ENCODE measurements at regions not wholly inside any gene's neighbourhood (a gene's known extent, or its start where the extent isn't known, plus 50 kb on each side); places are given as distances from the start of the nearest gene placed in this dataset.

DNA sequence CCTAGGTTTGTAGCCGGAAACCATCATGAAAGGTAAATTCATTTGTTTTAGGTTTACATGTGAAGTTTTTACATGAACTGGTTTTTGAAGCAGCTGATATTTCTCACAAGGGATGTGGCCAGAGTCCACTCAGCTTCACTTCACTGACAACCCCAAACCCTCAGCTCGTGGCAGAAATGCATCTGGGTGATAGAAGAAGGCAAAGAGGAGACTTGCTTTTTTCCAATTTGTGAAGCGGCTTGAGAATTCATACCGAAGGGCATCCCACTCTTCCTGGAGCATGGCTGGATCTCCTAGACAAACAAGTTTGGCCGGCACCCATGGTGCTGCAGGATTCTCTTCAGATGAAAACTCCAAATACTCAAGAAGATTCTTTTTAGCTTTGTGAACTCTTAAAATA lies 392.8 kb upstream of the CNR1 start:
- Histone ChIP-seq H3K4me1 (ENCODE audit: insufficient read depth, low read length) (no peaks in the 10 kb centered on the region), H3K36me3 (ENCODE audit: insufficient read depth, low read length) (no peaks in the 10 kb centered on the region), H3K9ac (ENCODE audit: low read depth, low read length) (no peak overlapping the region), H3K9me3 (ENCODE audit: control insufficient read depth, insufficient read depth, low read length) (no peaks in the 10 kb centered on the region)

DNA sequence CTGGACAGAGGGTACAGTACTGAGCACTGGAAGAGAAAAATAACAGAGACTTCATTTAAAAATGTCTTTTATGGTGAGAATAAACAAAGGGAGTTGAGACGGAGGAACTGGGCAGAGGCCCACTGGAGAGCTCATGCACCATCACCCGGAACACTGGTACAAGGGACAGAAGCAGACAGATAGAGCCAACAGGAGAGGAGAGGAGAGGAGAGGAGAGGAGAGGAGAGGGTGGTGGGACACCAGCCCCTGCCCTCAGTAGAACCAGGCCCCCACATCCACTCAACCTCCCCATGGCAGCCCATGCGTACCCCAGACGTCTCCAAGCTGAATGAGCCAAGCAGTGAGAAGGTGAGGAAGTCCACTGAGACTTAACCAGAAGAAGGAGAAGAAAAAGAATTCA lies 390.5 kb upstream of the CNR1 start:
- Histone ChIP-seq H3K36me3 (ENCODE audit: insufficient read depth, low read length) (no peaks in the 10 kb centered on the region), H3K4me1 (ENCODE audit: insufficient read depth, low read length) (no peaks in the 10 kb centered on the region), H3K9me3 (ENCODE audit: control insufficient read depth, insufficient read depth, low read length) (no peaks in the 10 kb centered on the region), H3K9ac (ENCODE audit: low read depth, low read length) (no peak overlapping the region)

DNA sequence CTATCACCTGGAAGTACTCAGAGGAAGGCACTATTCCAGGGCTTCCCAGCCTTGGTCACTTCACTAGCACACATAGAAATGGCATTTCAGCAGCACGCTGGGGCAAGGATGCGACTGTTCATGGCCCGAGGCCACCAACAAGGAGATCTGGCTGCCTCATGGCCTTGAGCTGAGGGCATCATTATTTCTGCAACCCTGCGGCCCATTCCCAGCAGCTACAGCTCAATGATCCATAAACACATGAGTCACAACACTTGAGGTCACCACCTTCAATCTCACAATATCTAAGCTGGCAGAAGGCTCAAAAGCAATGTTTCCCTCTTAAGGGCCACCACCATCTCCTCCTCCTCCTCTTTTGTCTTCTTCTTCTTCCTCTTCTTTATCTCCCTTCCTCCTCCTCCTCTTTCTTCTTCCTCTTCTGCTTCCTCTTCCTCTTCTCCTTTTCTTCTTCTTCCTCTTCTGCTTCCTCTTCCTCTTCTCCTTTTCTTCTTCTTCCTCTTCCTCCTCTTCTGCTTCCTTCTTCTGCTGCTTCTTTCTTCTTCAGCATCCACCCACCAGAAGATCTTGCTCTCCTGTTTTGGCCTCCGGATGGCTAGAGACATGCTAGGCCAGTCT lies 382.9 kb upstream of the CNR1 start:
- H3K4me1 ChIP-seq (ENCODE audit: insufficient read depth, low read length), result no peaks in the 10 kb centered on the region
- H3K9me3 ChIP-seq (ENCODE audit: control insufficient read depth, insufficient read depth, low read length), result no peaks in the 10 kb centered on the region
- H3K36me3 ChIP-seq (ENCODE audit: insufficient read depth, low read length), result no peaks in the 10 kb centered on the region
- no peak overlapping the region for H3K9ac ChIP-seq (ENCODE audit: low read depth, low read length)

DNA sequence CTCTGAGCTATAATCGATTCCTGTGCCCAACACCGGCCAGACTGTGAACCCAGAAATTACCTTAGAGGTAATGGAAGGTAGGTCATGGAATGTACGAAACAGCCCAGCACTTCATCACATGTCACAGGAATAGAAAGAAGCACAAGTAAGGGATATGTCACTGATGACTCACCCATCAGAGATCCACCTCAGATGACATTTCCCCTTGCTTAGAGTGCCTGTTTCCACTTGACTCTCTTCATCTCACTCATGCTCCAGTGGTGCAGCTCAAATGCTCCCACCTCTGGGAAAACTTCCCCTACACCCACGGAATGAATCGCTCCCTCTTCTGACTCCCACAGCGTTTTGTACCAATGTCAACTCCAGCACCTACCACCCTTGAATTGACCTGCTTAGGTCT lies 381.6 kb upstream of the CNR1 start:
- no peak overlapping the region for H3K9ac ChIP-seq (ENCODE audit: low read depth, low read length)
- H3K36me3 ChIP-seq (ENCODE audit: insufficient read depth, low read length), result no peaks in the 10 kb centered on the region
- no peaks in the 10 kb centered on the region for H3K4me1 ChIP-seq (ENCODE audit: insufficient read depth, low read length)
- H3K9me3 ChIP-seq (ENCODE audit: control insufficient read depth, insufficient read depth, low read length), result no peaks in the 10 kb centered on the region

DNA sequence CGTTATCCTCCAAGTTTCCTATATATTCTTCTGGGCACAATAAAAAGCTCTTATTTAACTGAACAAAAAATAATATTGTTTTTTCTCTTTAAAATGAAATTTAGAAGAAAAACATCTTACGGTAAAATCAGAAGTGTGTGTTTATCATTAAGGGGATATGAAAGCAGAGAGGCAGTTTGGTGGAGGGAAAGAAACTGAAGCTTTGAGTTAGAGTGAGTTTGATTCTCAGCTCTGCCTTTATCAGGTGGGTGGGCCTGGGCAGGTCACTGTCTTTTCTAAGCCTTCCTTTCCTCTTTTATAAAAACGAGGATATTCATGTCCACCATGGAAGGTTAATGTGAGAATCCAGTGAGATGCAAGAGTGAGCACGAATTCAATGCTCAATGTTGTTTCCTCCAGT lies 379.8 kb upstream of the CNR1 start:
- Histone ChIP-seq H3K36me3 (ENCODE audit: insufficient read depth, low read length) (no peaks in the 10 kb centered on the region), H3K9ac (ENCODE audit: low read depth, low read length) (no peak overlapping the region), H3K9me3 (ENCODE audit: control insufficient read depth, insufficient read depth, low read length) (no peaks in the 10 kb centered on the region), H3K4me1 (ENCODE audit: insufficient read depth, low read length) (no peaks in the 10 kb centered on the region)

DNA sequence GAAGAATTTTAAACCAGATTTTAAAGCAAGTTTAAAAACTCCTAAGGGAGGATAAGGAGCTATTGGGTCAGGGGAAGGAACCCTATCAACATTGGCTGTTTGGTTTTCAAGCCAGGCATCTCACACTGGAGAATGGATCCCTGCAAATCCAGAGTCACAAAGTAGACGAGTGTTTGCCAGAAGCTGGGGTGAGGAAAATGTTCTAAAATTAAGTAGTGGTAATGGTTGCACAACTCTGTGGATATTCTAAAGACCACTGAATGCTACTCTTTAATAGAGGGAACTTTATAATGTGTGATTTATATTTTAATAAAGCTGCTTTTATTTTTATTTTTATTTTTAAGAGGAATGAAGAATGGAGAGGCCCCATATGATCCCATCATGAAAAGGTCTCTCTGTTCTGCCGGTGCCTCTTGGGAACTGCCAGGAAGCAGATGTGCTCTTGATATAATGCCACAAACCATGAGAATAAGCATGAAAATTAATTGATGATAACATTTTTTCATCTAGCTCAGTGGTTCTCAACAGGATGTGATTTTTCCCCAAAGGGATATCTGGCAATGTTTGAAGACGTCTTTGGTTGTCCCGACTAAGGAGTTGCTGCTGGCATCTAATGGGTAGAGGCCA lies 379.0 kb upstream of the CNR1 start:
- H3K9me3 ChIP-seq (ENCODE audit: control insufficient read depth, insufficient read depth, low read length), result no peaks in the 10 kb centered on the region
- no peaks in the 10 kb centered on the region for H3K36me3 ChIP-seq (ENCODE audit: insufficient read depth, low read length)
- no peak overlapping the region for H3K9ac ChIP-seq (ENCODE audit: low read depth, low read length)
- H3K4me1 ChIP-seq (ENCODE audit: insufficient read depth, low read length), result no peaks in the 10 kb centered on the region

DNA sequence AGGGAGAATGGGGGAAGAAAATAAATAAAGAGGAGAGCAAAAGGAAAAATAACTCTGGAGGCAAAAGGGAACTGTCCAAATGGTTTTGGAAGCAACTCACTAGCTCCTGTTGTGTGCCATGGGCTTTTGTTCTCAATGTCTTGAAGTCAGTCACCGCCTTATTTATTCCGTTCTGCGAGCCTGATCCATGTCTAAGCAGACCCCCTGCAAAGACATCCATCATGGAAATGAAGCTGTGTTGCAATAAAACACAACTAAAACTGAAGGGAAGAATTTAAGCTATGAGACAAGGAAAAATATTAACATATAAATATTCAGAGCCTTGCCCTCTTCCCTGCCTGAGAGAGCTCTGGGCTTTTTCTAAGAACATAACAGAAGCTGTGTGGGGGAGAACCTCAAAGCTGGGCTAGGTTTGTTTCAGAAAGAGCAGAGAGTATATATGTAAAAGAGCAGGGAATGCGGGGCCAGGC lies 373.2 kb upstream of the CNR1 start:
- Histone ChIP-seq H3K9ac (ENCODE audit: low read depth, low read length) (no peak overlapping the region), H3K9me3 (ENCODE audit: control insufficient read depth, insufficient read depth, low read length) (no peaks in the 10 kb centered on the region), H3K36me3 (ENCODE audit: insufficient read depth, low read length) (no peaks in the 10 kb centered on the region), H3K4me1 (ENCODE audit: insufficient read depth, low read length) (no peaks in the 10 kb centered on the region)

DNA sequence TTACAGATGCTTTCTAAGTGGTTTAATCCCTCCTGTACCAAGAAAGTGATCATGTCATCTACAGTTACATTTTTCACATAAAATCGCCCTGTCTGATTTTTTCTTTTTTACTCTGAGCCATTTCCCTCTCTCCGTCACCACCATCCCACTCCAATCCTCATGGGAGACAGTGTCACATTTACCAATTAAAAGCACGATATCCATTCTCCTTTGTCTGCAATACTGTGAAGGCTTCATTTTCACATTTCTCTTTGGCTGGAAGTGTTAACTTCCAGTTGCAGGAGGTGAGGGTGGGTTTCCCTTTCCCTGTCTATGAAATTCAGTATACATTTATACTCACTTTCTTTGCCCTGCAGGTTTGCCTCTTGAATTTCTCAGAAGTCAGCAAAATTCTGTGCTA lies 372.7 kb upstream of the CNR1 start:
- no peaks in the 10 kb centered on the region for H3K36me3 ChIP-seq (ENCODE audit: insufficient read depth, low read length)
- H3K9me3 ChIP-seq (ENCODE audit: control insufficient read depth, insufficient read depth, low read length), result no peaks in the 10 kb centered on the region
- no peak overlapping the region for H3K9ac ChIP-seq (ENCODE audit: low read depth, low read length)
- no peaks in the 10 kb centered on the region for H3K4me1 ChIP-seq (ENCODE audit: insufficient read depth, low read length)

DNA sequence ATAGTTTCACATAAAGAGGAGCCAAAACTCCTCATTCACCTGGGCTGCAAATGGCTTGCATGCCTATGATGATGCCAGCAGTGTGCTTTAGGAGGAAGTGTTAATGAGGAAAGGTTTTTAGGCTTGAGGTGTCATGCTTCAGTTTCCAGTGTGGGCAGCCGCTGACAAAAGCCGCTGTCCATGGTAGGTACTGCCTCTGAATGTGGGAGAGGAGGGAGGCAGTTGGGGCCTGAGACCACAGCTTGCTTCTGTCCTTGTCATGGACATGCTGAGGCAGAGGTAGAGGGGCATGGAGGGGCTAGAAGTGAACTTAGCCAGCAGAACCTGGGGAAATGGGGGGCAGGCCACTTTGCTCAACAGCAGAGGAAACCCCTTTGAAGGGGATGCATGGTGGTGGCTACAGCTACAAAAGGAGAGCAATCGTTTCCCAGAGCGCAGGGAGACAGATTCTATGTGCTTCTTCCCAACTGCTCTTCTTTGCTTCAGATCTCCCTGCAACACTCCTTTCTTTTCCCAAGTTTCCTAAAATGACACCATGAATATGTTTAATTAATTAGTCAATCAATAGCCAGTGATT lies 372.1 kb upstream of the CNR1 start:
- no peak overlapping the region for H3K9ac ChIP-seq (ENCODE audit: low read depth, low read length)
- no peaks in the 10 kb centered on the region for H3K4me1 ChIP-seq (ENCODE audit: insufficient read depth, low read length)
- H3K36me3 ChIP-seq (ENCODE audit: insufficient read depth, low read length), result no peaks in the 10 kb centered on the region
- H3K9me3 ChIP-seq (ENCODE audit: control insufficient read depth, insufficient read depth, low read length), result no peaks in the 10 kb centered on the region; the same call in 1 of the 2 replicates

DNA sequence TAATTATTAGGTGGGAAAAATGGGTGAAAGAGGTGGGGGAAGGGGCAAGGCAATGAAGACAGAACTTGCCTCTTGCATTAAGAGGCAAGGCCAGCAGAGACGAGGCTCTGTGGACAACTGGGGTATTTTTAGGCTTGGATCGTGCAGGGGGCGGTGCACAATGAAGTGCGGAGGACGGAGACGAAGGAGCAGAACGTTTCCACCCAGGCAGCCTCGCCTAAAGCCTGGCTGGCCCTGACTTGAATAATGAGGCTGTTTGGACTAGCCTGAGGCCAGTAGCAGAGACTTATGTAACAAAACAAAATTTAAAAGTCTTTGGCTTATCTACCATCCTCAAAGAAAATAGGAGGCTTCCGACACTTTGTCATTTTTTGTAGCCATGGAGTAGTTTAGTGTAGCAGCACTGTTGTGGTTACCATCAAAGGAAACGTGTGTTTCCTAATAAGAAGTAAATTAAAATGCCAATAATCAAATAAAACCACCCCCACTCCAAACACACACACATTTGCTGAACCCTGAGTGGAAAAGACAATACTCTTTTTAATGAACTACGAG lies 370.0 kb upstream of the CNR1 start:
- no peaks in the 10 kb centered on the region for H3K36me3 ChIP-seq (ENCODE audit: insufficient read depth, low read length)
- H3K9ac ChIP-seq (ENCODE audit: low read depth, low read length), result no peak overlapping the region
- H3K4me1 ChIP-seq (ENCODE audit: insufficient read depth, low read length), result 0 out of 2 replicates have a peak, but pooled peaks cover 5% of the 10 kb centered on the region
- no peaks in the 10 kb centered on the region; the same call in 1 of the 2 replicates for H3K9me3 ChIP-seq (ENCODE audit: control insufficient read depth, insufficient read depth, low read length)

DNA sequence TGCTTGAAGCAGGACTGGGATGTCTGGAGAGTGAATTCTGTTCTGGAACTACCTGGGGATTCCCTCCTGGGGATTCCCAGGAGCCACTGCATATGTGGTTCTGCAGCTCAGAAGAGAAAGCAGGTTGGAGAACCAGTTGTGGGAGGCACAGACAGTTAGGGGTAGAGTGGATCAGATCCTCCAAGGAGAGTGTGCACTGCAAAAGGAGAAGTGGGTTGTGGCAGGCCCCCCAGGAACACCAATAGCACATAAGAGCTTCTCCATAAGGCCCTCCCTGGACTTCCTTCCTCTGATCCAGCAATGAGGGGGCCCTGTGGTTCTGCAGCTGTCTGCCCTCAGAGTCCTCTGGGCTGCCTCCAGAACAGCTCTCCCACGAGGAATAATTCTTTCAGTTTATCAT lies 369.2 kb upstream of the CNR1 start:
- Histone ChIP-seq H3K4me1 (ENCODE audit: insufficient read depth, low read length) (0 out of 2 replicates have a peak, but pooled peaks cover 5% of the 10 kb centered on the region), H3K36me3 (ENCODE audit: insufficient read depth, low read length) (no peaks in the 10 kb centered on the region), H3K9ac (ENCODE audit: low read depth, low read length) (no peak overlapping the region), H3K9me3 (ENCODE audit: control insufficient read depth, insufficient read depth, low read length) (no peaks in the 10 kb centered on the region; the same call in 1 of the 2 replicates)

DNA sequence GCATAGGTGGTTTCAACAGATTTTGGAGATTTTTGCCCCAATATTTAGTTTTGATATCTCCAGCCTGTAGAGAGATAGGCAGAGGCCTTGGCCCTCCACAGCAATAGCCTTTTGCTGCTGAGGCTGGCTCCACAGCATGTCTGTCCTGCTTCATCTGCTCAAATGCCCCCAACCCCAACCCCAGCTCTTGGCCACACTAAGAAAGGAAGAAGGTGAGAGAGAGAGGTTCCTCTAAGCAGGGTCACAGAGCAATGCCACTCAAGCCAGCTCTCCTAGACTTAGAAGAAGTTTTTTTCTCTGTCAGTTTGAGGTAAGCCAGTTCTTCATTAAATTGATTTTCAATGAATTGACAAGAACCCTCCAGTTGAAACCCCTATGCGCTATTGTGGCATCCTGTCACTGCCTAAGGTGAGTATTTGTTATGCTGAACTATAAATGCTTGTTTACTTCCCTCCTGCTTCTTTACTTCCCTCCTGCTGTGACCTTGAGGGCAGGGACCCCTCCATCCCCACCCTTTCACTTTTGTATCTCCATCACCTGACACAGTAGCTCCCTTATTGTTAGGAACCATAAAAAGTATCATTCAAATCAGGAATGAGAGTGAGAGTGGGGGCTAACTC lies 366.2 kb upstream of the CNR1 start:
- H3K36me3 ChIP-seq (ENCODE audit: insufficient read depth, low read length), result no peaks in the 10 kb centered on the region
- 0 out of 2 replicates have a peak, but pooled peaks cover 5% of the 10 kb centered on the region for H3K4me1 ChIP-seq (ENCODE audit: insufficient read depth, low read length)
- H3K9me3 ChIP-seq (ENCODE audit: control insufficient read depth, insufficient read depth, low read length), result no peaks in the 10 kb centered on the region; the same call in 1 of the 2 replicates
- H3K9ac ChIP-seq (ENCODE audit: low read depth, low read length), result no peak overlapping the region

DNA sequence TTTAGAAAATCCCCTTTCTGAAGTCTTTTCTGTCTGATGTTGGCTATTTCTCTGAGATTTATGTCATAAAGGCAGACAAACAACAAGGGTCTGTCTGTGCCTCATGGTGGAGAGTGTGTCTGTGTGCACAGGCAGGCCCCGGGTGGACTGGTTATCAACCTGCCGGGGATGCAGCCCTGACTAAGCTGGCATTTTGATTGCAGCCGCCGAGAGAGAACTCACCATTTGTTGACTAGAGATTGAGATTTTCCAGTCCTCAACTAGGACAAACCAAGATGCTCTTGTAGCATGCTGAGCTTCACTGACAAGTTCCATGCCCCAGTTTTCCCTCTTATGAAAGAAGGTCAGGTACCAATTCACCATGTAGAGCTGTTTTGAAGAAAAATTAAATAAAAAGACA lies 363.6 kb upstream of the CNR1 start:
- no peaks in the 10 kb centered on the region; the same call in 1 of the 2 replicates for H3K9me3 ChIP-seq (ENCODE audit: control insufficient read depth, insufficient read depth, low read length)
- no peak overlapping the region for H3K9ac ChIP-seq (ENCODE audit: low read depth, low read length)
- H3K36me3 ChIP-seq (ENCODE audit: insufficient read depth, low read length), result no peaks in the 10 kb centered on the region
- 0 out of 2 replicates have a peak, but pooled peaks cover 5% of the 10 kb centered on the region for H3K4me1 ChIP-seq (ENCODE audit: insufficient read depth, low read length)

DNA sequence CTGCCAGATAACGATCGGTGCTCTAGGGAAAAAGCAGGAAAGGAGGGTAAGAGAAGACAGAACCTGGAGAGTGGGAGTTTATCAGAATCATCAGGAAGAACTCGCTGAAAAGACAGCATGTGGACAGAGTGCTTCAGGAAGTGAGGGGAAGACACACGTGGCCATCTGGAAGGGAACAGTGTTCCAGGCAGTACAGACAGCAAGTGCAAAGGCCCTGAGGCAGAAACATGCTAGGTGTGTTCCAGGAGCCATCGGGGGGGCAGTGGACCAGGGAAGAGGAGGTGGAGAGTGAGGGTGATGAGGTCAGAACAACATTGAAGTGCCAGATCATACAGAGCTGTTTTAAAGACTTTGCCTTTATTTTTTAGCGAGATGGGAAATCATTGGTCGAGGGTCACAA lies 354.3 kb upstream of the CNR1 start:
- no peaks in the 10 kb centered on the region for H3K36me3 ChIP-seq (ENCODE audit: insufficient read depth, low read length)
- no peak overlapping the region for H3K9ac ChIP-seq (ENCODE audit: low read depth, low read length)
- H3K4me1 ChIP-seq (ENCODE audit: insufficient read depth, low read length), result no peaks in the 10 kb centered on the region
- H3K9me3 ChIP-seq (ENCODE audit: control insufficient read depth, insufficient read depth, low read length), result no peaks in the 10 kb centered on the region
